OCI-LY3 (cell line): ENCODE measurements at regions not wholly inside any gene's neighbourhood (a gene's known extent, or its start where the extent isn't known, plus 50 kb on each side); places are given as distances from the start of the nearest gene placed in this dataset.

Experiments
- H2AFZ ChIP-seq: fragments of 200-600, 300-600 bp; shearing (Covaris generic); 2 replicates; pipeline ENCODE4 v1.6.0; 2014; ENCODE audit warnings: antibody characterized with exemption, low read depth, low read length
- H3K27ac ChIP-seq: fragments of 200-600, 300-600 bp; sonication (generic); 2 replicates; pipeline ENCODE4 v1.5.1; 2014; ENCODE audit warnings: mild to moderate bottlenecking, low read length, moderate library complexity, mixed read lengths
- H3K27me3 ChIP-seq: fragments of 200-600, 300-600 bp; sonication (generic); 2 replicates; pipeline ENCODE4 v1.6.1; 2014; ENCODE audit warnings: low read depth, low read length, mixed read lengths
- H3K36me3 ChIP-seq: fragments of 200-600, 300-600 bp; sonication (generic); replicated peaks from 2 replicates; pipeline ENCODE3; 2014; ENCODE audit warnings: low read depth, low read length, mixed read lengths
- H3K4me1 ChIP-seq: fragments of 300-600, 200-600 bp; sonication (generic); 2 replicates; pipeline ENCODE4 v1.6.1; 2014; ENCODE audit warnings: low read length, mixed read lengths
- H3K4me2 ChIP-seq: fragments of 200-600, 300-600 bp; sonication (generic); 2 replicates; pipeline ENCODE4 v1.6.1; 2014; ENCODE audit warnings: low read length, mixed read lengths
- H3K4me3 ChIP-seq: fragments of 300-600, 200-600 bp; sonication (generic); 2 replicates; pipeline ENCODE4 v1.5.1; 2014; ENCODE audit warnings: antibody characterized with exemption, mild to moderate bottlenecking, low read length, moderate library complexity
- H3K79me2 ChIP-seq: fragments of 300-600, 200-600 bp; shearing (Covaris generic); 2 replicates; pipeline ENCODE4 v1.6.1; 2014; ENCODE audit warnings: mild to moderate bottlenecking, low read length, mixed read lengths
- H3K9ac ChIP-seq: fragments of 300-600, 200-600 bp; shearing (Covaris generic); 2 replicates; pipeline ENCODE4 v1.6.0; 2014; ENCODE audit warnings: mild to moderate bottlenecking, low read length, moderate library complexity
- H3K9me3 ChIP-seq: fragments of 200-600, 300-600 bp; shearing (Covaris generic); 2 replicates; pipeline ENCODE4 v1.6.1; 2014; ENCODE audit warnings: low read length, mixed read lengths; ENCODE audit not compliant: insufficient read depth
- H4K20me1 ChIP-seq: fragments of 200-600, 300-600 bp; sonication (generic); 2 replicates; pipeline ENCODE4 v1.6.1; 2016; ENCODE audit warnings: low read length, mixed read lengths; ENCODE audit not compliant: insufficient read depth
- EZH2phosphoT487 ChIP-seq: fragments of 200-600 bp; shearing (Covaris generic); IDR thresholded peaks from 2 replicates; pipeline ENCODE4 v1.6.1; 2018; ENCODE audit warnings: antibody characterized with exemption, mixed run types, low read depth
- TF ChIP-seq, protein P1 (sequence below): fragments of 200-600, 300-600 bp; sonication (generic); IDR thresholded peaks from 2 replicates; pipeline ENCODE4 v1.5.1; 2014; ENCODE audit warnings: antibody characterized with exemption, low read length, low read depth

DNA sequence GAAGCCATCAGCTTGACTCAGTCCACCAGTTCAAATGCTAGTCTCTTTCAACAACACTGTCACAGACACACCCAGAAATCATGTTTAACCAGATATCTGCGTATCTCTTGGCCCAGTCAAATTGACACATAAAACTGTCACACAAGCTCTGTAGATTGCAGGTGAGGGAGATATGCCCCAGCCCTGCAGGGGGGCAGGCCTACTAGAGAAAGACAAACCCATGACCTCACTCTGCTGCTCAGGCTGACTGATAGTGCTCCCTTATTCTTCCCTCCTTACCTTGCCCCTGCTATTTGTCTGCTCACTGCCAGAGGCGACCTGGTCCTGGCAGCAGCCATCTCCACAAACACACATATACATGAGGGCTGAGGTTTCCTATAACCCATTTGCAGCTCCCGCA is 351.3 kb downstream of the DRD1 start:
- Histone ChIP-seq H3K27me3 (no peaks in the 10 kb centered on the region), H3K36me3 (no peaks in the 10 kb centered on the region), H2AFZ (no peak overlapping the region), H3K4me1 (no peaks in the 10 kb centered on the region), H3K27ac (no peak overlapping the region), H3K4me3 (no peak overlapping the region), H3K9me3 (no peaks in the 10 kb centered on the region), H3K9ac (no peak overlapping the region), H3K4me2 (no peak overlapping the region), H4K20me1 (no peaks in the 10 kb centered on the region), H3K79me2 (no peaks in the 10 kb centered on the region)
- TF ChIP-seq, protein P1, sequence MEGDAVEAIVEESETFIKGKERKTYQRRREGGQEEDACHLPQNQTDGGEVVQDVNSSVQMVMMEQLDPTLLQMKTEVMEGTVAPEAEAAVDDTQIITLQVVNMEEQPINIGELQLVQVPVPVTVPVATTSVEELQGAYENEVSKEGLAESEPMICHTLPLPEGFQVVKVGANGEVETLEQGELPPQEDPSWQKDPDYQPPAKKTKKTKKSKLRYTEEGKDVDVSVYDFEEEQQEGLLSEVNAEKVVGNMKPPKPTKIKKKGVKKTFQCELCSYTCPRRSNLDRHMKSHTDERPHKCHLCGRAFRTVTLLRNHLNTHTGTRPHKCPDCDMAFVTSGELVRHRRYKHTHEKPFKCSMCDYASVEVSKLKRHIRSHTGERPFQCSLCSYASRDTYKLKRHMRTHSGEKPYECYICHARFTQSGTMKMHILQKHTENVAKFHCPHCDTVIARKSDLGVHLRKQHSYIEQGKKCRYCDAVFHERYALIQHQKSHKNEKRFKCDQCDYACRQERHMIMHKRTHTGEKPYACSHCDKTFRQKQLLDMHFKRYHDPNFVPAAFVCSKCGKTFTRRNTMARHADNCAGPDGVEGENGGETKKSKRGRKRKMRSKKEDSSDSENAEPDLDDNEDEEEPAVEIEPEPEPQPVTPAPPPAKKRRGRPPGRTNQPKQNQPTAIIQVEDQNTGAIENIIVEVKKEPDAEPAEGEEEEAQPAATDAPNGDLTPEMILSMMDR, result no peak
- TF ChIP-seq EZH2phosphoT487, result no peak

DNA sequence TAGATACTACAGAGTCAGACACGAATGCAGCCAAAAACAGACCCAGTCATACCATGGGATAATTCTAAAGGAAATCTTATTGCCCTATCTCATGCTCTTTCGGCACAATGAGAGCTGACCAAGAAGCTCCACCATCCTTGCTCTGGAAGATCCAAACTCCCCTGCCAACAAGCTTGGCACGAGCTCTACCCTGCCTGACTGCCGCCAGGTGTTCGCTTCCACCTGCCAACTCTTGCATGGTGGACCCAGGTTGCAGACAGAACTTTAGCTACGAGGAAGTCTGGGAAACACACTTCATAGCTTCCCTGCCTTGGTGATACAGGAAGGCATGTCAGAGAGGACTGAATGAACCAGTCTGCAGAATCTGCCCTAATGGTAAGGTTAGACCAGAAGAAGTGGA is 355.0 kb downstream of the DRD1 start:
- no peaks in the 10 kb centered on the region for H4K20me1 ChIP-seq
- TF ChIP-seq, protein P1, result no peak
- TF ChIP-seq EZH2phosphoT487, result no peak
- H3K9ac ChIP-seq, result no peak overlapping the region
- H3K4me1 ChIP-seq, result no peaks in the 10 kb centered on the region
- no peak overlapping the region for H3K4me2 ChIP-seq
- no peaks in the 10 kb centered on the region for H3K27me3 ChIP-seq
- no peaks in the 10 kb centered on the region for H3K9me3 ChIP-seq
- no peaks in the 10 kb centered on the region for H3K79me2 ChIP-seq
- H3K36me3 ChIP-seq, result no peaks in the 10 kb centered on the region
- no peak overlapping the region for H3K4me3 ChIP-seq
- no peak overlapping the region for H3K27ac ChIP-seq
- H2AFZ ChIP-seq, result no peak overlapping the region

DNA sequence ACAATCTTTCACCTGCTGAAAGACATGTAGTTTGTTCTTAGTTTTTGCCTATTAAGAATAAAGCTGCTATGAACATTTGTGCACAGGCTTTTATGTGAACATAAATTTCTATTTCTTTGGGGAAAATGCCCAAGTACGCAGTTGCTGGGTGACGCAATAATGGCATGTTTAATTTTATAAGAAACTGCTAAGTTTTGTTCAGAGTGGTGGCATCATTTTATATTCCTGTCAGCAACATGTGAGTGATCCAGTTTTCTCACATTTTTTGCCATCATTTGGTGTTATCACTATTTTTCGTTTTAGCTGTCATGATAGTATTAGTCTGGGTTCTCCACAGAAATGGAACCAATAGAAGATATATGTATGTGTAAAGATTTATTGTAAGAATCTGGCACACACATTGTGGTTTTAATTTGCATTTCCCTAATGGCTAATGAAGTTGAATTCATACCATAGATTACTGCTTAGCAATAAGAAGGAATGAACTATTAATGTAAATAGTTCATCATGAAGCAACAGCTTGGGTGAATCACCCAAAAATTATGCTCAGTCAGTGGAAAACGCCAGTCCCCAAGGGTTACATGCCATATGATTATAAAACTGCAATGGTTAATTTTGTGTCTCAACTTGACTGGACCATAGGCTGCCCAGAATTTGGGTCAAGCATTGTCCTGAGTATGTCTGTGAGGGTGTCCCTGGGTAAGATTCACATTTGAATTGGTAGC is 358.6 kb downstream of the MSX2 start:
- H3K4me3 ChIP-seq, result no peak overlapping the region
- H4K20me1 ChIP-seq, result no peaks in the 10 kb centered on the region
- no peaks in the 10 kb centered on the region for H3K4me1 ChIP-seq
- no peaks in the 10 kb centered on the region for H3K9me3 ChIP-seq
- H2AFZ ChIP-seq, result no peak overlapping the region
- H3K27ac ChIP-seq, result no peak overlapping the region
- H3K4me2 ChIP-seq, result no peak overlapping the region
- H3K27me3 ChIP-seq, result no peaks in the 10 kb centered on the region
- no peak for TF ChIP-seq EZH2phosphoT487
- TF ChIP-seq, protein P1, result no peak
- H3K36me3 ChIP-seq, result no peaks in the 10 kb centered on the region
- no peak overlapping the region for H3K9ac ChIP-seq
- H3K79me2 ChIP-seq, result no peaks in the 10 kb centered on the region

DNA sequence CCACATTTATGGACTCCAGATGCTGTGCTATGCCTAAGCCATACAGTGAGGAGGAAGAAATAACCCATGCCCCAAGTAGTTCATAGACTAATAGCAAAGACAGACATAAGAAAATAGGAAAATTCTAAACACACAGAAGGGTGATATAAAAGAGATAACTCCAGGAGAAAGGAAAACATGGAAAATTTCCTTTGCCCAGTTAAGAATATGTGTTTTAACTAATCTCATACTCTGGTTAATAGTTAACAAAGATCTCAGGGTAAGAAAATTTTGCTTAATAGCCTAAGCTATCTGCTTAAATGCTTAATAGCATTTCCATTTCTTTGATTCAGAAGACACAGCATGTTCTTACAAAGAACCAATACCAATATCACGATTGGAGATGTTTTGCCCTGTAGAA is 358.0 kb downstream of the MSX2 start:
- H3K27ac ChIP-seq, result no peak overlapping the region
- no peak overlapping the region for H3K4me3 ChIP-seq
- no peaks in the 10 kb centered on the region for H3K27me3 ChIP-seq
- H3K36me3 ChIP-seq, result no peaks in the 10 kb centered on the region
- H3K9me3 ChIP-seq, result no peaks in the 10 kb centered on the region
- H4K20me1 ChIP-seq, result no peaks in the 10 kb centered on the region
- no peak overlapping the region for H2AFZ ChIP-seq
- H3K4me1 ChIP-seq, result no peaks in the 10 kb centered on the region
- H3K9ac ChIP-seq, result no peak overlapping the region
- no peaks in the 10 kb centered on the region for H3K79me2 ChIP-seq
- no peak overlapping the region for H3K4me2 ChIP-seq
- TF ChIP-seq, protein P1, result no peak
- TF ChIP-seq EZH2phosphoT487, result no peak
